Bronchial epithelial cell (primary cell): ENCODE measurements at regions not wholly inside any gene's neighbourhood (a gene's known extent, or its start where the extent isn't known, plus 50 kb on each side); places are given as distances from the start of the nearest gene placed in this dataset.
"Not testable (repeated sequence)": the region's sequence is repeated elsewhere in the genome, so short reads cannot be mapped to it uniquely, and the experiment has no call there.

Source experiments
- DNase-seq: peaks from one replicate; pipeline ENCODE4 v3.0.0-alpha.2; 2010; ENCODE audit warnings: low read depth
- FAIRE-seq: peaks from 2 replicates; lab custom pipeline; 2011; peaks lifted over from hg19 to GRCh38; lab: Jason Lieb, UNC
- H3K27me3 ChIP-seq: 2 replicates; pipeline ENCODE4 v1.5.1; 2011; ENCODE audit warnings: low read length; ENCODE audit not compliant: control insufficient read depth, insufficient read depth
- H3K36me3 ChIP-seq: 2 replicates; pipeline ENCODE4 v1.5.1; 2011; ENCODE audit warnings: low read length; ENCODE audit not compliant: control insufficient read depth, insufficient read depth
- H3K4me3 ChIP-seq: 2 replicates; pipeline ENCODE4 v1.5.1; 2011; ENCODE audit warnings: mild to moderate bottlenecking, low read depth, low read length, control low read depth
- CTCF ChIP-seq: IDR thresholded peaks from 2 replicates; pipeline ENCODE4 v1.5.1; 2011; ENCODE audit warnings: mild to moderate bottlenecking, moderate library complexity, low read length, control low read depth, inconsistent platforms; ENCODE audit not compliant: insufficient read depth, severe bottlenecking

- H3K4me3 ChIP-seq: no peak overlapping the region
- FAIRE-seq (no peak), DNase-seq (no peak)
- H3K36me3 ChIP-seq: no peaks in the 10 kb centered on the region
- TF ChIP-seq CTCF: no peak
- H3K27me3 ChIP-seq: no peaks in the 10 kb centered on the region
Observed at GRCh38 chr13:86309881-86310280, 510.7 kb upstream of the SLITRK6 start.

DNA sequence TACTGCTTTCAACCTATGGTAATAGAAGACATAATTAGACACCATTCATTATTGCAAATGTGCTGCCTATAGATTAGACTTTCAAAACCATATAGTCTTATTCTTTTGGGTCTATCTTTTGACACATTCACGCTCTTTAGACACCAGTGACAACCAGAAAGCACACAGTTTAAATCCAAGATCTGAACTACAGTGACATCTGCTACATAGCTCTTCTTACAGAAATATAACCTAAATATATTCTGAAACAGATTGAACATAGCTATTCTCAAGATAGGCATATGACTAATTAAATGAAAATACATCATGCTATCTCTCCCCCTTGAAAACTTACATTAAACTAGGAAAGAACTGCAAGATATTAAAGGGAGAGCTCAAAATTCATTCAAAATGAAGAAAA lies 514.2 kb upstream of the SLITRK6 start:
- DNase-seq (no peak), FAIRE-seq (no peak)
- TF ChIP-seq CTCF: no peak
- Histone ChIP-seq H3K27me3 (no peaks in the 10 kb centered on the region), H3K4me3 (no peak overlapping the region), H3K36me3 (no peaks in the 10 kb centered on the region)

DNA sequence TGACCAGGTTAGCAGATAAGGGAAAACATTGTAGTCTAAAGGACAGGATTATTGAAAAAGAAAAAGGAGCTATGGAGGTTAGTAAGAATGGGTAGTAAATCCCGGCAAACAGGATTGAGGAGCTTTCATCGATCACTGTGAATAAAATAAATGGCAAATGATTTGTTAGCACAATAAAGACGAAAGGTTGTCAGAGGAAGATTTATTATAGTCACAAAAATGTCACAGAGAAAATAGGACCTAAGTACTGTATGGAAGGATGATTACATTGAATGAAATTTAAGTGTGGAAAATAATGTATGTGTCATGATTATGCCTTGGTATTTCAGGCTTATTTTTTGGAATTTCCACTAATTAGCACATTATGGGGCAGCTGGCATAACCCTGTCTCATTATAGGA lies 519.2 kb upstream of the SLITRK6 start:
- Histone ChIP-seq H3K27me3 (no peaks in the 10 kb centered on the region), H3K4me3 (no peak overlapping the region), H3K36me3 (no peaks in the 10 kb centered on the region)
- no peak for FAIRE-seq
- DNase-seq: no peak
- no peak for TF ChIP-seq CTCF

GRCh38 chr13:86324191-86324590 lies 525.0 kb upstream of the SLITRK6 start:
- no peak for FAIRE-seq
- Histone ChIP-seq H3K27me3 (no peaks in the 10 kb centered on the region), H3K36me3 (no peaks in the 10 kb centered on the region), H3K4me3 (no peak overlapping the region)
- DNase-seq: no peak
- TF ChIP-seq CTCF: no peak

- DNase-seq: no peak
- FAIRE-seq: no peak
- no peaks in the 10 kb centered on the region for H3K36me3 ChIP-seq
- TF ChIP-seq CTCF: no peak
- H3K27me3 ChIP-seq: no peaks in the 10 kb centered on the region
- no peak overlapping the region for H3K4me3 ChIP-seq
Observed at GRCh38 chr13:86355301-86355700, 556.1 kb upstream of the SLITRK6 start.

- DNase-seq (no peak), FAIRE-seq (no peak)
- H3K4me3 ChIP-seq: no peak overlapping the region
- no peaks in the 10 kb centered on the region for H3K36me3 ChIP-seq
- no peaks in the 10 kb centered on the region for H3K27me3 ChIP-seq
- no peak for TF ChIP-seq CTCF
Observed at GRCh38 chr13:86357106-86357505, 557.9 kb upstream of the SLITRK6 start.

DNA sequence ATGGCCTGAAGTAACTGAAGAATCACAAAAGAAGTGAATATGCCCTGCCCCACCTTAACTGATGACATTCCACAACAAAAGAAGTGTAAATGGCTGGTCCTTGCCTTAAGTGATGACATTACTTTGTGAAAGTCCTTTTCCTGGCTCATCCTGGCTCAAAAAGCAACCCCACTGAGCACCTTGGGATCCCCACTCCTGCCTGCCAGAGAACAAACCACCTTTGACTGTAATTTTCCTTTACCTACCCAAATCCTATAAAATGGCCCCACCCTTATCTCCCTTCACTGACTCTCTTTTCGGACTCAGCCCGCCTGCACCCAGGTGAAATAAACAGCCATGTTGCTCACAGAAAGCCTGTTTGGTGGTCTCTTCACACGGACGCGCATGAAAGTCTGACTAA lies 564.5 kb upstream of the SLITRK6 start:
- H3K27me3 ChIP-seq, H3K36me3 ChIP-seq, FAIRE-seq, DNase-seq, H3K4me3 ChIP-seq: not testable (repeated sequence)
